ENCODE measurements at regions not wholly inside any gene's neighbourhood (a gene's known extent, or its start where the extent isn't known, plus 50 kb on each side); places are given as distances from the start of the nearest gene placed in this dataset.
"Not testable (repeated sequence)": the region's sequence is repeated elsewhere in the genome, so short reads cannot be mapped to it uniquely, and the experiment has no call there.

DNA sequence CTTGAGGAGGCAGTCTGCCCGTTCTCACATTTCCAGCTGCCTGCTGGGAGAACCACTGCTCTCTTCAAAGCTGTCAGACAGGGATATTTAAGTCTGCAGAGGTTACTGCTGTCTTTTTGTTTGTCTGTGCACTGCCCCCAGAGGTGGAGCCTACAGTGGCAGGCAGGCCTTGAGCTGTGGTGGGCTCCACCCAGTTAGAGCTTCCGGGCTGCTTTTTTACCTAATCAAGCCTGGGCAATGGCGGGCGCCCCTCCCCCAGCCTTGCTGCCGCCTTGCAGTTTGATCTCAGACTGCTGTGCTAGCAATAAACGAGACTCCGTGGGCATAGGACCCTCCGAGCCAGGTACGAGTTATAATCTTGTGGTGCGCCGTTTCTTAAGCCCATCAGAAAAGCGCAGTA is 414.6 kb upstream of the GRIN3A start:
- H3K79me1 ChIP-seq (ENCODE audit: low read depth, low read length); CTCF ChIA-PET (ENCODE audit: partially characterized antibody); H4K20me1 ChIP-seq (replicated peaks in 1 of 2; ENCODE audit: control insufficient read depth in 1 of 2, insufficient read depth in 2 of 2, low read length in 2 of 2); H2BK15ac ChIP-seq (ENCODE audit: low read length); H3K27ac ChIP-seq (ENCODE audit: low read depth, low read length); H2BK12ac ChIP-seq (ENCODE audit: low read depth, low read length); H3K14ac ChIP-seq (ENCODE audit: insufficient read length); H2BK120ac ChIP-seq (replicated peaks; ENCODE audit: low read depth, low read length); H3K23ac ChIP-seq (ENCODE audit: insufficient read length); H4K8ac ChIP-seq (ENCODE audit: extremely low read depth, insufficient read depth, low read length); H3K23me2 ChIP-seq (ENCODE audit: low read depth, low read length); H2AK5ac ChIP-seq (ENCODE audit: low read depth, low read length); H3K4me1 ChIP-seq (replicated peaks in 1 of 4; ENCODE audit: control insufficient read depth in 3 of 4, insufficient read depth in 4 of 4, low read length in 3 of 4); H3K79me2 ChIP-seq (ENCODE audit: control insufficient read depth in 1 of 2, insufficient read depth in 2 of 2, low read length in 2 of 2); H3K36me3 ChIP-seq (ENCODE audit: control insufficient read depth in 2 of 4, insufficient read depth in 4 of 4, low read length in 3 of 4); H4K91ac ChIP-seq (replicated peaks; ENCODE audit: insufficient read length, low read length); FAIRE-seq; H3K56ac ChIP-seq (replicated peaks; ENCODE audit: insufficient read length, low read depth, low read length); H3K4me2 ChIP-seq (ENCODE audit: insufficient read depth in 1 of 2, low read depth in 2 of 2, low read length in 2 of 2); H2BK5ac ChIP-seq (ENCODE audit: low read depth, low read length); H3K9me3 ChIP-seq (ENCODE audit: insufficient read depth in 2 of 2, low read depth in 1 of 2, low read length in 1 of 2); H3K18ac ChIP-seq (ENCODE audit: extremely low read depth, low read length); H3K4ac ChIP-seq (replicated peaks; ENCODE audit: insufficient read length, low read depth, low read length); H2BK20ac ChIP-seq (ENCODE audit: low read length); H3K27me3 ChIP-seq (replicated peaks in 1 of 4; ENCODE audit: control insufficient read depth in 3 of 4, extremely low read depth in 1 of 4, insufficient read depth in 3 of 4, low read length in 3 of 4); H4K5ac ChIP-seq (ENCODE audit: insufficient read length, low read depth, low read length); H3K9ac ChIP-seq (replicated peaks in 1 of 4; ENCODE audit: extremely low read depth in 1 of 4, low read depth in 3 of 4, low read length in 3 of 4); H3K4me3 ChIP-seq (ENCODE audit: extremely low read depth in 1 of 4, insufficient read depth in 2 of 4, low read depth in 3 of 4, low read length in 4 of 4); H2AFZ ChIP-seq (ENCODE audit: low read length); POLR2A ChIA-PET (ENCODE audit: partially characterized antibody): not testable (repeated sequence)
- TF ChIP-seq, protein P1, sequence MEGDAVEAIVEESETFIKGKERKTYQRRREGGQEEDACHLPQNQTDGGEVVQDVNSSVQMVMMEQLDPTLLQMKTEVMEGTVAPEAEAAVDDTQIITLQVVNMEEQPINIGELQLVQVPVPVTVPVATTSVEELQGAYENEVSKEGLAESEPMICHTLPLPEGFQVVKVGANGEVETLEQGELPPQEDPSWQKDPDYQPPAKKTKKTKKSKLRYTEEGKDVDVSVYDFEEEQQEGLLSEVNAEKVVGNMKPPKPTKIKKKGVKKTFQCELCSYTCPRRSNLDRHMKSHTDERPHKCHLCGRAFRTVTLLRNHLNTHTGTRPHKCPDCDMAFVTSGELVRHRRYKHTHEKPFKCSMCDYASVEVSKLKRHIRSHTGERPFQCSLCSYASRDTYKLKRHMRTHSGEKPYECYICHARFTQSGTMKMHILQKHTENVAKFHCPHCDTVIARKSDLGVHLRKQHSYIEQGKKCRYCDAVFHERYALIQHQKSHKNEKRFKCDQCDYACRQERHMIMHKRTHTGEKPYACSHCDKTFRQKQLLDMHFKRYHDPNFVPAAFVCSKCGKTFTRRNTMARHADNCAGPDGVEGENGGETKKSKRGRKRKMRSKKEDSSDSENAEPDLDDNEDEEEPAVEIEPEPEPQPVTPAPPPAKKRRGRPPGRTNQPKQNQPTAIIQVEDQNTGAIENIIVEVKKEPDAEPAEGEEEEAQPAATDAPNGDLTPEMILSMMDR (IDR thresholded peaks at IDR 0.05; ENCODE audit: control extremely low read depth in 1 of 3, insufficient read depth in 1 of 3, low read depth in 1 of 3, low read length in 3 of 3), result peak in 1 of 3 experiments; percentile 10; a peak in 2 of 4 replicates
- TF ChIP-seq SRF (IDR thresholded peaks at IDR 0.05; ENCODE audit: low read depth, low read length), result 0 out of 2 replicates have a peak, but pooled peaks have one; percentile 15
- DNase-seq (ENCODE audit: low read depth in 1 of 2, low spot score in 2 of 2), result peak; percentile 10 to 47
- 77% methylated on average over 10 of the region's 12 CpGs; no CpG with 5 or more reads in 1 of the 2 experiments for WGBS, 2 experiments (ENCODE audit: extremely low coverage in 1 of 2, insufficient coverage in 1 of 2, insufficient read length in 1 of 2, insufficient replicate concordance in 2 of 2, low coverage in 1 of 2, low lambda C conversion rate in 2 of 2, missing lambda C conversion rate in 1 of 2)

Measured in H1 (cell line).